A549 (cell line): ENCODE measurements at regions not wholly inside any gene's neighbourhood (a gene's known extent, or its start where the extent isn't known, plus 50 kb on each side); places are given as distances from the start of the nearest gene placed in this dataset.

ENCODE experiments used
- ATAC-seq, 2 experiments: fragments of 200-7000 bp in 1 of 2; fragments of >200 bp in 1 of 2; cut with Nextera tagmentation in 1 of 2; cut with Tn5 transposase in 1 of 2; 3 replicates each; pipeline versions ENCODE4 v1.8.0 to v1.9.1; 2018 to 2020; ENCODE audit warnings: mild to moderate bottlenecking in 1 of 2, moderate library complexity in 1 of 2
- CTCF ChIA-PET: fragments of 300-600 bp; sonication (Branson Sonifier 250); formaldehyde crosslinking; extraction: SDS; loops from one replicate; lab custom pipeline; 2021; ENCODE audit warnings: antibody characterized with exemption, inconsistent platforms; lab: Yijun Ruan, JAX
- POLR2A ChIA-PET: fragments of 350-600 bp; formaldehyde crosslinking; extraction: SDS; loops from one replicate; lab custom pipeline; 2021; ENCODE audit warnings: antibody characterized with exemption, inconsistent platforms; lab: Yijun Ruan, JAX
- DNase-seq, 2 experiments: peaks; one replicate each; pipeline versions ENCODE4 v3.0.0 to v3.0.0-alpha.2; 2011 to 2016; ENCODE audit warnings: low read depth in 1 of 2, low spot score in 1 of 2
- FAIRE-seq: peaks from 2 replicates; lab custom pipeline; 2011; peaks lifted over from hg19 to GRCh38; lab: Jason Lieb, UNC
- H3K27ac ChIP-seq, 2 experiments: fragments of >200 bp; sonication (Bioruptor Twin); formaldehyde crosslinking; 3 replicates each; pipeline ENCODE4 v1.5.1; 2016 to 2017
- H3K4me1 ChIP-seq: fragments of >200 bp; sonication (Bioruptor Twin); formaldehyde crosslinking; 3 replicates; pipeline ENCODE4 v1.6.1; 2016
- H3K4me2 ChIP-seq: fragments of >200 bp; sonication (Bioruptor Twin); formaldehyde crosslinking; 3 replicates; pipeline ENCODE4 v1.6.1; 2016
- H3K4me3 ChIP-seq: fragments of >200 bp; sonication (Bioruptor Twin); formaldehyde crosslinking; 3 replicates; pipeline ENCODE4 v1.5.1; 2016
- H3K9me3 ChIP-seq: fragments of >200 bp; sonication (Bioruptor Twin); formaldehyde crosslinking; 3 replicates; pipeline ENCODE4 v1.6.1; 2016
- CBX2 ChIP-seq: fragments of 200-600 bp; sonication (generic); IDR thresholded peaks from 2 replicates; pipeline ENCODE4 v1.6.1; 2016; ENCODE audit warnings: low read depth, mild to moderate bottlenecking, borderline replicate concordance
- CHD4 ChIP-seq: fragments of 200-600 bp; sonication (generic); IDR thresholded peaks from 2 replicates; pipeline ENCODE4 v1.6.1; 2016; ENCODE audit warnings: antibody characterized with exemption, mild to moderate bottlenecking, borderline replicate concordance
- EHMT2 ChIP-seq: fragments of 200-600 bp; sonication (generic); IDR thresholded peaks from 2 replicates; pipeline ENCODE4 v1.6.1; 2016; ENCODE audit warnings: antibody characterized with exemption, low read depth, mild to moderate bottlenecking, moderate library complexity
- ESRRA ChIP-seq: fragments of 150-350 bp; IDR thresholded peaks from 2 replicates; pipeline ENCODE4 v1.6.1; 2014; ENCODE audit warnings: mild to moderate bottlenecking, low read length, borderline replicate concordance
- FOSL2 ChIP-seq, 2 experiments: fragments of 450-650 bp in 1 of 2; fragments of >200 bp in 1 of 2; sonication (Bioruptor Twin) in 1 of 2; formaldehyde crosslinking; IDR thresholded peaks; 2 replicates each; pipeline versions ENCODE4 v1.5.0 to v1.6.1; 2016 to 2020; ENCODE audit warnings: mild to moderate bottlenecking in 1 of 2, moderate library complexity in 1 of 2
- FOXS1 ChIP-seq: fragments of 250-450 bp; sonication (Bioruptor Pico); IDR thresholded peaks from 2 replicates; pipeline ENCODE4 v1.5.0; 2020; ENCODE audit warnings: mild to moderate bottlenecking, moderate library complexity
- HOXA7 ChIP-seq: fragments of 250-450 bp; sonication (Bioruptor Pico); IDR thresholded peaks from 2 replicates; pipeline ENCODE4 v1.5.0; 2020; ENCODE audit warnings: mild to moderate bottlenecking, moderate library complexity
- HOXB13 ChIP-seq: fragments of 250-450 bp; sonication (Bioruptor Pico); IDR thresholded peaks from 2 replicates; pipeline ENCODE4 v1.5.0; 2020; ENCODE audit warnings: low read depth, mild to moderate bottlenecking, moderate library complexity
- HOXB5 ChIP-seq: fragments of 250-450 bp; sonication (Bioruptor Pico); IDR thresholded peaks from 2 replicates; pipeline ENCODE4 v1.5.0; 2020; ENCODE audit warnings: mild to moderate bottlenecking, moderate library complexity
- JUN ChIP-seq, 2 experiments: fragments of >200 bp; sonication (Bioruptor Twin); formaldehyde crosslinking; IDR thresholded peaks; 2 replicates in 1 of 2; 3 replicates in 1 of 2; pipeline ENCODE4 v1.6.1; 2016 to 2017
- NFE2L2 ChIP-seq: fragments of 150-350 bp; conservative IDR thresholded peaks from 2 replicates; pipeline ENCODE4 v1.6.1; 2014; ENCODE audit warnings: low read length
- RAD21 ChIP-seq, 2 experiments: fragments of >200 bp in 1 of 2; sonication (Bioruptor Twin) in 1 of 2; formaldehyde crosslinking in 1 of 2; IDR thresholded peaks in 1 of 2; conservative IDR thresholded peaks in 1 of 2; 2 replicates in 1 of 2; 3 replicates in 1 of 2; pipeline ENCODE4 v1.6.1; 2012 to 2018; ENCODE audit warnings: inconsistent platforms in 1 of 2
- RARB ChIP-seq: fragments of 250-450 bp; sonication (Bioruptor Pico); IDR thresholded peaks from 2 replicates; pipeline ENCODE4 v1.8.0; 2021; ENCODE audit warnings: mild to moderate bottlenecking, moderate library complexity
- RCOR1 ChIP-seq: fragments of 150-350 bp; IDR thresholded peaks from 2 replicates; pipeline ENCODE4 v1.6.1; 2014; ENCODE audit warnings: antibody characterized with exemption, low read length, low read depth
- RFX5 ChIP-seq: fragments of 450-650 bp; IDR thresholded peaks from 2 replicates; pipeline ENCODE4 v1.7.1; 2014; ENCODE audit warnings: antibody characterized with exemption, mild to moderate bottlenecking, moderate library complexity
- RNF2 ChIP-seq: fragments of 200-600 bp; sonication (generic); IDR thresholded peaks from 2 replicates; pipeline ENCODE4 v1.6.1; 2016; ENCODE audit warnings: low read depth, mild to moderate bottlenecking, antibody characterized with exemption, moderate library complexity, borderline replicate concordance
- SMC3 ChIP-seq: fragments of >200 bp; sonication (Bioruptor Twin); formaldehyde crosslinking; IDR thresholded peaks from 3 replicates; pipeline ENCODE4 v1.6.1; 2018; ENCODE audit warnings: inconsistent platforms
- TP53 ChIP-seq: fragments of 250-450 bp; sonication (Bioruptor Pico); IDR thresholded peaks from 2 replicates; pipeline ENCODE4 v1.5.0; 2021; ENCODE audit warnings: mild to moderate bottlenecking, moderate library complexity
- ZFP36 ChIP-seq: fragments of 450-650 bp; IDR thresholded peaks from 2 replicates; pipeline ENCODE4 v1.6.1; 2014; ENCODE audit warnings: borderline replicate concordance; ENCODE audit not compliant: partially characterized antibody
- ZNF302 ChIP-seq: fragments of 250-450 bp; sonication (Bioruptor Pico); IDR thresholded peaks from 2 replicates; pipeline ENCODE4 v1.9.0; 2021; ENCODE audit warnings: inconsistent platforms, mild to moderate bottlenecking, moderate library complexity
- ZSCAN20 ChIP-seq: fragments of 250-450 bp; sonication (Bioruptor Pico); IDR thresholded peaks from 2 replicates; pipeline ENCODE4 v1.8.0; 2022; ENCODE audit warnings: mild to moderate bottlenecking, moderate library complexity
- WGBS: methylation state at CpG from one replicate; pipeline ENCODE4 v1.1.6; 2017; ENCODE audit errors: missing lambda C conversion rate; 5-methylcytosine and 5-hydroxymethylcytosine counted together
- TF ChIP-seq, protein P1 (sequence below): fragments of 200-600 bp; sonication (generic); IDR thresholded peaks from 2 replicates; pipeline ENCODE4 v1.6.1; 2016; ENCODE audit warnings: antibody characterized with exemption, mild to moderate bottlenecking, moderate library complexity
- TF ChIP-seq, protein P2 (sequence below): fragments of 450-650 bp; IDR thresholded peaks from 2 replicates; pipeline ENCODE4 v1.6.1; 2014; ENCODE audit warnings: antibody characterized with exemption
- TF ChIP-seq, protein P3 (sequence below): fragments of >200 bp; sonication (Bioruptor Twin); formaldehyde crosslinking; IDR thresholded peaks from 3 replicates; pipeline ENCODE4 v1.5.1; 2016
- TF ChIP-seq, protein P4 (sequence below): fragments of 150-350 bp; IDR thresholded peaks from 2 replicates; pipeline ENCODE4 v1.6.1; 2014; ENCODE audit warnings: low read depth, mild to moderate bottlenecking, low read length
- TF ChIP-seq, protein P5 (sequence below): IDR thresholded peaks from 2 replicates; pipeline ENCODE4 v1.6.1; 2012; ENCODE audit warnings: low read depth, borderline replicate concordance
- TF ChIP-seq, protein P6 (sequence below): fragments of >200 bp; sonication (Bioruptor Twin); formaldehyde crosslinking; IDR thresholded peaks from 3 replicates; pipeline ENCODE4 v1.6.1; 2016

DNA sequence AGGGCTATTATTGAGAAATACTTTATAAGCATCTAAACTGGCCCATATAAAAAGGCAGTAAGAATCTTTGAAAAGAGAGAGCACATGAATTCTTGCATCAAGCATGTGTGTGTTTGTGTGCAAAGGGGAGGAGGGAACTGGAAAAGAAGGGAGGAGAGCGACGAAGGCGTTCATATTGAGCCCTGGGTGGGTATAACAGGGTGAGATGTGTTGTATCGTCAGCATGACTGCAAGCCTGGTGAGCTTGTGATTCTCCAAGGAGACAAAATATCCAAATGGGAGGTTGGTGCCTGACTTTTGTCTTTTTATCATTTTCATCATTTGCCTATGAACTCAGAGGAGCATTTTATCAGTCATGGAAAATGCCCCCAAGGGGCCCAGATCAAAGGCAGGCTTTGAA is 70.8 kb upstream of the PMFBP1 start (continued):
- TF ChIP-seq, protein P1, sequence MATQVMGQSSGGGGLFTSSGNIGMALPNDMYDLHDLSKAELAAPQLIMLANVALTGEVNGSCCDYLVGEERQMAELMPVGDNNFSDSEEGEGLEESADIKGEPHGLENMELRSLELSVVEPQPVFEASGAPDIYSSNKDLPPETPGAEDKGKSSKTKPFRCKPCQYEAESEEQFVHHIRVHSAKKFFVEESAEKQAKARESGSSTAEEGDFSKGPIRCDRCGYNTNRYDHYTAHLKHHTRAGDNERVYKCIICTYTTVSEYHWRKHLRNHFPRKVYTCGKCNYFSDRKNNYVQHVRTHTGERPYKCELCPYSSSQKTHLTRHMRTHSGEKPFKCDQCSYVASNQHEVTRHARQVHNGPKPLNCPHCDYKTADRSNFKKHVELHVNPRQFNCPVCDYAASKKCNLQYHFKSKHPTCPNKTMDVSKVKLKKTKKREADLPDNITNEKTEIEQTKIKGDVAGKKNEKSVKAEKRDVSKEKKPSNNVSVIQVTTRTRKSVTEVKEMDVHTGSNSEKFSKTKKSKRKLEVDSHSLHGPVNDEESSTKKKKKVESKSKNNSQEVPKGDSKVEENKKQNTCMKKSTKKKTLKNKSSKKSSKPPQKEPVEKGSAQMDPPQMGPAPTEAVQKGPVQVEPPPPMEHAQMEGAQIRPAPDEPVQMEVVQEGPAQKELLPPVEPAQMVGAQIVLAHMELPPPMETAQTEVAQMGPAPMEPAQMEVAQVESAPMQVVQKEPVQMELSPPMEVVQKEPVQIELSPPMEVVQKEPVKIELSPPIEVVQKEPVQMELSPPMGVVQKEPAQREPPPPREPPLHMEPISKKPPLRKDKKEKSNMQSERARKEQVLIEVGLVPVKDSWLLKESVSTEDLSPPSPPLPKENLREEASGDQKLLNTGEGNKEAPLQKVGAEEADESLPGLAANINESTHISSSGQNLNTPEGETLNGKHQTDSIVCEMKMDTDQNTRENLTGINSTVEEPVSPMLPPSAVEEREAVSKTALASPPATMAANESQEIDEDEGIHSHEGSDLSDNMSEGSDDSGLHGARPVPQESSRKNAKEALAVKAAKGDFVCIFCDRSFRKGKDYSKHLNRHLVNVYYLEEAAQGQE, result no peak
- TF ChIP-seq, protein P2, sequence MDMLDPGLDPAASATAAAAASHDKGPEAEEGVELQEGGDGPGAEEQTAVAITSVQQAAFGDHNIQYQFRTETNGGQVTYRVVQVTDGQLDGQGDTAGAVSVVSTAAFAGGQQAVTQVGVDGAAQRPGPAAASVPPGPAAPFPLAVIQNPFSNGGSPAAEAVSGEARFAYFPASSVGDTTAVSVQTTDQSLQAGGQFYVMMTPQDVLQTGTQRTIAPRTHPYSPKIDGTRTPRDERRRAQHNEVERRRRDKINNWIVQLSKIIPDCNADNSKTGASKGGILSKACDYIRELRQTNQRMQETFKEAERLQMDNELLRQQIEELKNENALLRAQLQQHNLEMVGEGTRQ, result no peak
- no peak for TF ChIP-seq RARB (CRISPR knock-in tag)

DNA sequence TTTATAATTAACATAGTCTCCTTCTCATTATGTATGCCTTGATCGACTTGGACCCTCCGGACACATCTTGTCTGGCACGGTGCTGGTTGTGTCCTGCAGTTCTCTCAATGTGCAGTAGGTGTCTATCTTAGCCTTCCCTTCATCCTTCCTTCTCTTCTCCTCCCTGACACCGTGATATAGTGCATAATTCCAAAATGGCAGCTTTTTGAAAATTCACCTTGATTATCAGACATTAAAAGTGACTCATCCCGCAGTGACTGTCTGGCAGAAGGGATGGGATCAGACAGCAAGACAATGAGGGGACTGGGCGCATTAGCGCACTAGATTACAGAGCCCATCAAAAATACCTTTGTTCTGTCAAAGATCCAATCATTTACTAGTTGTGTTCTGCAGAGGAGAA is 70.0 kb upstream of the PMFBP1 start:
- no peaks in the 10 kb centered on the region for H3K4me1 ChIP-seq
- DNase-seq (peak; percentile 35 to 60), FAIRE-seq (peak; percentile 70), ATAC-seq (peak; percentile 96 to 99)
- H3K9me3 ChIP-seq, result no peaks in the 10 kb centered on the region
- POLR2A ChIA-PET, result interaction anchor here (0.5 kb wide), 1 partner anchor 132 kb away, joined by 3 read pairs; no protein-coding TSS in a partner anchor
- no peak overlapping the region for H3K4me3 ChIP-seq
- WGBS, result 29% methylated on average over 7 of the region's 7 CpGs
- CTCF ChIA-PET, result interaction anchor here (0.6 to 8.6 kb wide), 18 partner anchors 12 to 1642 kb away, joined by 3 to 69 read pairs (median 4); no protein-coding TSS in a partner anchor
- H3K27ac ChIP-seq, result peak overlapping the region in 1 of 2 experiments; percentile 32; a peak in 1 of 6 replicates
- H3K4me2 ChIP-seq, result peak overlapping the region; percentile 40; the same call in 2 of the 3 replicates
- TF ChIP-seq HOXA7 (CRISPR knock-in tag) (no peak), RCOR1 (no peak), HOXB5 (no peak), ZNF302 (CRISPR knock-in tag) (no peak), JUN (IDR thresholded peaks at IDR 0.05) (no peak), RAD21 (conservative IDR thresholded peaks at IDR 0.05 in 1 of 2, IDR thresholded peaks at IDR 0.05 in 1 of 2) (peak; percentile 91 to 93), CHD4 (no peak), TP53 (no peak), RNF2 (no peak), FOXS1 (CRISPR knock-in tag) (no peak), NFE2L2 (no peak), SMC3 (peak; percentile 85), RFX5 (no peak), CBX2 (no peak), FOSL2 (IDR thresholded peaks at IDR 0.05) (no peak), FOSL2 (CRISPR knock-in tag; IDR thresholded peaks at IDR 0.05) (peak; percentile 64), ZSCAN20 (CRISPR knock-in tag) (no peak), ZFP36 (no peak), EHMT2 (no peak), HOXB13 (no peak), ESRRA (no peak), RARB (CRISPR knock-in tag) (no peak)
- TF ChIP-seq, protein P3, sequence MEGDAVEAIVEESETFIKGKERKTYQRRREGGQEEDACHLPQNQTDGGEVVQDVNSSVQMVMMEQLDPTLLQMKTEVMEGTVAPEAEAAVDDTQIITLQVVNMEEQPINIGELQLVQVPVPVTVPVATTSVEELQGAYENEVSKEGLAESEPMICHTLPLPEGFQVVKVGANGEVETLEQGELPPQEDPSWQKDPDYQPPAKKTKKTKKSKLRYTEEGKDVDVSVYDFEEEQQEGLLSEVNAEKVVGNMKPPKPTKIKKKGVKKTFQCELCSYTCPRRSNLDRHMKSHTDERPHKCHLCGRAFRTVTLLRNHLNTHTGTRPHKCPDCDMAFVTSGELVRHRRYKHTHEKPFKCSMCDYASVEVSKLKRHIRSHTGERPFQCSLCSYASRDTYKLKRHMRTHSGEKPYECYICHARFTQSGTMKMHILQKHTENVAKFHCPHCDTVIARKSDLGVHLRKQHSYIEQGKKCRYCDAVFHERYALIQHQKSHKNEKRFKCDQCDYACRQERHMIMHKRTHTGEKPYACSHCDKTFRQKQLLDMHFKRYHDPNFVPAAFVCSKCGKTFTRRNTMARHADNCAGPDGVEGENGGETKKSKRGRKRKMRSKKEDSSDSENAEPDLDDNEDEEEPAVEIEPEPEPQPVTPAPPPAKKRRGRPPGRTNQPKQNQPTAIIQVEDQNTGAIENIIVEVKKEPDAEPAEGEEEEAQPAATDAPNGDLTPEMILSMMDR, result peak; percentile 85
- TF ChIP-seq, protein P4, sequence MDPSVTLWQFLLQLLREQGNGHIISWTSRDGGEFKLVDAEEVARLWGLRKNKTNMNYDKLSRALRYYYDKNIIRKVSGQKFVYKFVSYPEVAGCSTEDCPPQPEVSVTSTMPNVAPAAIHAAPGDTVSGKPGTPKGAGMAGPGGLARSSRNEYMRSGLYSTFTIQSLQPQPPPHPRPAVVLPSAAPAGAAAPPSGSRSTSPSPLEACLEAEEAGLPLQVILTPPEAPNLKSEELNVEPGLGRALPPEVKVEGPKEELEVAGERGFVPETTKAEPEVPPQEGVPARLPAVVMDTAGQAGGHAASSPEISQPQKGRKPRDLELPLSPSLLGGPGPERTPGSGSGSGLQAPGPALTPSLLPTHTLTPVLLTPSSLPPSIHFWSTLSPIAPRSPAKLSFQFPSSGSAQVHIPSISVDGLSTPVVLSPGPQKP, result no peak
- TF ChIP-seq, protein P5, sequence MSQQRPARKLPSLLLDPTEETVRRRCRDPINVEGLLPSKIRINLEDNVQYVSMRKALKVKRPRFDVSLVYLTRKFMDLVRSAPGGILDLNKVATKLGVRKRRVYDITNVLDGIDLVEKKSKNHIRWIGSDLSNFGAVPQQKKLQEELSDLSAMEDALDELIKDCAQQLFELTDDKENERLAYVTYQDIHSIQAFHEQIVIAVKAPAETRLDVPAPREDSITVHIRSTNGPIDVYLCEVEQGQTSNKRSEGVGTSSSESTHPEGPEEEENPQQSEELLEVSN, result no peak
- TF ChIP-seq, protein P2, result no peak
- TF ChIP-seq, protein P6, sequence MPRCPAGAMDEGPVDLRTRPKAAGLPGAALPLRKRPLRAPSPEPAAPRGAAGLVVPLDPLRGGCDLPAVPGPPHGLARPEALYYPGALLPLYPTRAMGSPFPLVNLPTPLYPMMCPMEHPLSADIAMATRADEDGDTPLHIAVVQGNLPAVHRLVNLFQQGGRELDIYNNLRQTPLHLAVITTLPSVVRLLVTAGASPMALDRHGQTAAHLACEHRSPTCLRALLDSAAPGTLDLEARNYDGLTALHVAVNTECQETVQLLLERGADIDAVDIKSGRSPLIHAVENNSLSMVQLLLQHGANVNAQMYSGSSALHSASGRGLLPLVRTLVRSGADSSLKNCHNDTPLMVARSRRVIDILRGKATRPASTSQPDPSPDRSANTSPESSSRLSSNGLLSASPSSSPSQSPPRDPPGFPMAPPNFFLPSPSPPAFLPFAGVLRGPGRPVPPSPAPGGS, result no peak
